ENCODE measurements at regions not wholly inside any gene's neighbourhood (a gene's known extent, or its start where the extent isn't known, plus 50 kb on each side); places are given as distances from the start of the nearest gene placed in this dataset.

DNA sequence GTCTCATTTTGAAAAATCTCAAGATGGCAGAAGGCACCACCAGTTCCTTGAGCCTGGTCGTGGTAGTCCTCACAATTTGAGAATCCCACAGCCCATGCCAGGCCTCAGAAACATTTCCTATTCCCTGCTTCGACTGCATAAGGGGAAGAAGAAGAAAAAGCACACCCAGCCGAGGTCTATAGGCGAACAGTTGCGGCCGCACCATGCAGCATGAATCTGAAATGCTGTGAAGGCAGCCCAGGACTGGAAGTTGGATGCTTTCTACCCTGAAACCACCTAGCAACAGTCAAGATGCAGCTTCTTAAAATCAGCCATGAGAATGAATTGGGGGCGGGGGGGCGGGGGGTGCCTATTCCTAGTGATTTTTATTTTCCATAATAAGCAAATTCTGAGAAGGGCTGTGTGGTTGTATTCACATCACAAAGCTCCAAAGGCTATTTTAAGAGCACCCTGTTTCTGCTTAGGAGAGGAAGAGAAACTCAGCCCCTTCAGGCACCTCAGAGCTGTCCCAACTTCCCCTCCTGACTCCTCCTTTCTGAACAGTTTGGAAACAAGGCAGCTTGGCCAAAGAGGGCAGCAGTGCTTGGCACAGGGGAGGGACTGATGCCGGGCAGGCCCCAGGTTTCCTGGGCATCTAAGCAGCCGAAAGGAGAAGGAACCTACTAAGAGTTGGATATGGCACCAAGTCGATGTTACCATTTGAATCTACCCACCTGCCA is 172.5 kb upstream of the FOXN3 start:
- Histone ChIP-seq H3K27me3 (no peaks in the 10 kb centered on the region), H3K4me3 (no peak overlapping the region), H3K36me3 (no peaks in the 10 kb centered on the region), H3K27ac (peak overlapping the region in 2 of 10 donors; percentile 16 to 67), H3K4me1 (peaks cover 0 to 43% (median 3%) of the 10 kb centered on the region in 9 donors), H3K9me3 (peaks cover 0 to 11% (median 0%) of the 10 kb centered on the region in 11 donors)
- intact Hi-C loops (cut with DNase I), result no loop called here
- TF ChIP-seq, protein P1, sequence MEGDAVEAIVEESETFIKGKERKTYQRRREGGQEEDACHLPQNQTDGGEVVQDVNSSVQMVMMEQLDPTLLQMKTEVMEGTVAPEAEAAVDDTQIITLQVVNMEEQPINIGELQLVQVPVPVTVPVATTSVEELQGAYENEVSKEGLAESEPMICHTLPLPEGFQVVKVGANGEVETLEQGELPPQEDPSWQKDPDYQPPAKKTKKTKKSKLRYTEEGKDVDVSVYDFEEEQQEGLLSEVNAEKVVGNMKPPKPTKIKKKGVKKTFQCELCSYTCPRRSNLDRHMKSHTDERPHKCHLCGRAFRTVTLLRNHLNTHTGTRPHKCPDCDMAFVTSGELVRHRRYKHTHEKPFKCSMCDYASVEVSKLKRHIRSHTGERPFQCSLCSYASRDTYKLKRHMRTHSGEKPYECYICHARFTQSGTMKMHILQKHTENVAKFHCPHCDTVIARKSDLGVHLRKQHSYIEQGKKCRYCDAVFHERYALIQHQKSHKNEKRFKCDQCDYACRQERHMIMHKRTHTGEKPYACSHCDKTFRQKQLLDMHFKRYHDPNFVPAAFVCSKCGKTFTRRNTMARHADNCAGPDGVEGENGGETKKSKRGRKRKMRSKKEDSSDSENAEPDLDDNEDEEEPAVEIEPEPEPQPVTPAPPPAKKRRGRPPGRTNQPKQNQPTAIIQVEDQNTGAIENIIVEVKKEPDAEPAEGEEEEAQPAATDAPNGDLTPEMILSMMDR (IDR thresholded peaks at IDR 0.05), result no peak
- ATAC-seq, result peak; percentile 44 to 80 (median 69)
- DNase-seq, result no peak
- WGBS, 2 donors, result 86 to 90% methylated on average over 11 of the region's 11 CpGs

DNA sequence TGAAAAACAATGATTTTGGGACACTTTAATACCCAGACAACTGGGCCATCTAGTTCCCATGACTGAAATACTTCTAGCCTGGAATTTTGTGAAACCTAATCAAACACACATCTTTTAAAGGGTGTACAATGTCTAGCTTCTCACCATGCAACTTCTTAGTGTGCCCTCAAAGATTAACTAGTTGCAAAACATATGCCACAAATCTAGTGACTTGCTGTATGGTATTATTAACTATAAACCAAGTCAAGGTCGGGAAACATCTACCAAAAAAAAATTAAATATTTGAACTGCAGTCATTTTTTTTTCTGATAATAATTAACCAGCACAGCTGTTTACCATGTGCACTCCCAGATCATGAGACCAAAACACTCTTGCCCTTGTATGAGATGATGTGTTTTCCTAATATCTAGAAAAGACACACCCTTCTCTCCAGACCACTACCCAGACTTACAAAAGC is 171.8 kb upstream of the FOXN3 start:
- Histone ChIP-seq H3K4me1 (peaks cover 0 to 43% (median 3%) of the 10 kb centered on the region in 9 donors), H3K4me3 (no peak overlapping the region), H3K27me3 (no peaks in the 10 kb centered on the region), H3K36me3 (no peaks in the 10 kb centered on the region), H3K9me3 (peaks cover 0 to 8% (median 0%) of the 10 kb centered on the region in 11 donors), H3K27ac (peak overlapping the region in 2 of 10 donors; percentile 16 to 67)
- 72 to 73% methylated on average over 1 of the region's 1 CpG for WGBS, 2 donors
- intact Hi-C loops (cut with DNase I), result no loop called here
- ATAC-seq (no peak), DNase-seq (no peak)
- TF ChIP-seq, protein P1 (IDR thresholded peaks at IDR 0.05), result no peak

DNA sequence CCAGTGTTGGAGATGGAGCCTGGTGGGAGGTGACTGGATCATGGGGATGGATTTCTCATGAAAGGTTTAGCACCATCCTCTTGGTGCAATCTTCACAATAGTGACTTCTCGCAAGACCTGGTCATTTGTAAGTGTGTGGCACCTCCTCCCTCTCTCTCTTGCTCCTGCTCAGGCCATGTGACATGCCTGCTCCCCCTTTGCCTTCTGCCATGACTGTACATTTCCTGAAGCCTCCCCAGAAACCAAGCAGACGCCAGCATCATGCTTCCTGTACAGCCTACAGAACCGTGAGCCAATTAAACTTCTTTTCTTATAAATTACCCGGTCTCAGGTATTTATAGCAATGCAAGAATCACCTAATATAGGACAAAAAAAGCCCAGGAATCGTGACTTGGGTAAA is 171.0 kb upstream of the FOXN3 start:
- ATAC-seq, result no peak
- Histone ChIP-seq H3K27me3 (no peaks in the 10 kb centered on the region), H3K27ac (no peak overlapping the region), H3K4me1 (peaks cover 0 to 43% (median 3%) of the 10 kb centered on the region in 9 donors), H3K4me3 (no peak overlapping the region), H3K36me3 (no peaks in the 10 kb centered on the region), H3K9me3 (peaks cover 0 to 8% (median 0%) of the 10 kb centered on the region in 11 donors)
- no peak for DNase-seq
- TF ChIP-seq, protein P1 (IDR thresholded peaks at IDR 0.05), result no peak
- WGBS, 2 donors, result 81 to 83% methylated on average over 5 of the region's 5 CpGs
- intact Hi-C loops (cut with DNase I), result no loop called here

DNA sequence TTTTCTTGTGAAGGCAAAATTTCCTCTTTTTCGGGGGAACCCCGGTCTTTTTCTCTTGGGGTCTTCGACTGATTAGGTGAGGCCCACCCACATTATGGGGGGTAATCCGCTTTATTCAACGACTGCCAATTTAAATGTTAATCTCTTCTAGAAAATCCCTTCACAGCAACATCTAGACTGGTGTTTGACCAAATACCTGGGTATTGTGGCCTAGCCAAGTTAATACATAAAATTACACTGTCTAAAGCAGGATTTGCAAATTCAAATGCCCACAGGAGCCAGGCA is 170.0 kb upstream of the FOXN3 start:
- intact Hi-C loops (cut with DNase I), result no loop called here
- no peak for DNase-seq
- ATAC-seq, result no peak
- peak overlapping the region in 1 of 10 donors; percentile 28 for H3K27ac ChIP-seq
- no peak overlapping the region for H3K4me3 ChIP-seq
- TF ChIP-seq, protein P1 (IDR thresholded peaks at IDR 0.05), result no peak
- H3K4me1 ChIP-seq, result peaks cover 0 to 43% (median 3%) of the 10 kb centered on the region in 9 donors
- H3K27me3 ChIP-seq, result no peaks in the 10 kb centered on the region
- peaks cover 0 to 7% (median 0%) of the 10 kb centered on the region in 11 donors for H3K9me3 ChIP-seq
- H3K36me3 ChIP-seq, result no peaks in the 10 kb centered on the region
- 90 to 97% methylated on average over 5 of the region's 5 CpGs for WGBS, 2 donors
